Inflammatory macrophage (primary cell): ENCODE measurements at regions not wholly inside any gene's neighbourhood (a gene's known extent, or its start where the extent isn't known, plus 50 kb on each side); places are given as distances from the start of the nearest gene placed in this dataset.

Experiments
- DNase-seq, 2 donors: peaks; one replicate each; pipeline ENCODE4 v3.0.0-alpha.2; 2020 to 2022

DNA sequence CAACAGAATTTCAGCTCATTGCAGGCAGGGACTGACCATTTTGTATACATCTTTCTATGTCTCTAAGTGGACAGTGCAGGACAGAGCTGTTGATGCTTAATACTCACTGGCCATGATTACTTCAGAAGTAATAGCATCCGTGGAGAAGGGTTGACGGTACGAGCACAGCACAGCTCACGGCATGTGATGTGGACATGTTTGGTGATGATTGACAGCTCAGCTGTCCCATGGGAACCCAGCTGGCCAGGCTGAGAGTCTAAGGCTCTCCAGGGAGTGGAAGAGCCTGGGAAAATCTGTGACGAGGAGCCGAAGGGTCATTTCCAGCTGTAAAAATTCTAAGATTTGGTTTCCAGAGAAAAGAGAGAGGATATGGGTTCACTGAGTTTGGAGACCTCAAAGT is 198.2 kb downstream of the SNX19 start:
- DNase-seq = no peak

GRCh38 chr11:130719220-130719915 is 196.9 kb downstream of the SNX19 start:
- no peak for DNase-seq

DNA sequence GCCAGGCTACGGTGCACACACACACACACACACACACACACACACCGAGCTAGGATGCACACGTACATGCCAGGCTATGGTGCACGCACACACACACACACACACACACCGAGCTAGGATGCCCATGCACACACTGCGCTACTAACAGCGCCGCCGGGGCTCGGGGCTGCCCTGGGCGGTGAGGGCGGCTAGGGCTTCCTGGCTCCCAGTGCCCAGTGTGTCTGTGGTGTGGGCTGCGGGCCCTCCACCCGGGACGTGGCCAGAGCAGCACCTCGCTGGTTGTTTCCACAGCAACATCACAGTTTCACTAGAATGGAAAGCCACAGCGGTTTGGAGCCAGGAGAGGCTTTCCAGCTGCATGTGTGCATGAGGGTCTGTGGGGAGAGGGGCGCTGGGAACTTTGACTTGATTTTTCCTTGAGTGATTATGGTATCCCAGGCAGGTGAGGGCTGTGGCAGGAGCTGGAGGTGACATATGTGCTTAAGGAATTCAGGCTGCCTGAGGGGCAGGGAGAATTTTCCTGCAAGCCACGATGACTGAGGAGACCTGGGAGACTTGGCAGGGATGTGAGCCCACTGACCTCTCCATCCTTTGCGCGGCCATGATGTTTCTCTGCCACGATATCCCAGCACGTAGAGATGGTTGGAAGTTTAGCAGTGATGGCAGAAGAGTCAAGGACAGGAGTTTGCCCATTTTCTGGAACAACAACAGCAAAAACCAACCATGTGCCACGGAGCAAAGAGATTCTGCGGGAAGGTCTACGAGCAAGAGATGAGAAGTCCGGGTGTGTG is 195.9 kb downstream of the SNX19 start:
- no peak for DNase-seq

- DNase-seq = no peak
These were observed 195.1 kb downstream of the SNX19 start for GRCh38 chr11:130721023-130721681.

DNA sequence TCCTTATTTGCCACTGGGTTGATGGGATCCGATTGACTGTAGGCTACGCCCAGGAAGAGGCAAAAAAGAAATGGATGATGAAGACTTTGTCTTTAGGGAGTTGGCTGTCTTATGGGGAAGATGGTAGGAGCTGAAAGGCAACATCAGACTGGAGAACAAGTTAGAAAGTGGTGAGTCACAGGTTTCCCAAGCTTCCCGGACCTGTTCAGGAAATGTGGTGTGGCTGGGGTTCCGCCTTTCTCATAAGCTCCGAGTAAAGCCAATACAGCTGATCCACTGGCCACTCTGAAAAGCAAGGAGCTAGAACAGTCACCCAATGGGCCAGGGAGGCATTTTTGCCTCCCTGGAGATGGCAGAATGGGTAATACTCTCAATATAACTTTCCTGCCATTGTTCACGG is 194.5 kb downstream of the SNX19 start:
- no peak for DNase-seq

DNA sequence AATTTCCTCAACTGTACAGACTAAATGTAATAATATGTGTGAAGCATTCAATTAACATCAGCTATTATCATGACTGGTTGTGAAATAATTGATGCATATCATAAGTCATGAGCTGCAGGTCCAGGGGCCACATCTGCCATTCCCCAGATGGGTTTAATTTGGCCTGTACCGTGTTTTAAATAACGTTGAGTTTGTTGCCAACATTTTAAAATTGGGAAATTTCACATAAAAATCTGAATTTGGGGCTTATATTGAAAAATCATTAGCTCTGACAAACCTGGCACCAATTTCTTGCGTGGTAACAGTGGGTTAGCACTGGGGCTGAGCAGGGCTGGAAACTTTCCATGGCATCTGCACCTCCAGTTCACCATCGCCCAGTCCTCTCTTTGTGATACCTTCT is 193.9 kb downstream of the SNX19 start:
- DNase-seq = no peak

DNA sequence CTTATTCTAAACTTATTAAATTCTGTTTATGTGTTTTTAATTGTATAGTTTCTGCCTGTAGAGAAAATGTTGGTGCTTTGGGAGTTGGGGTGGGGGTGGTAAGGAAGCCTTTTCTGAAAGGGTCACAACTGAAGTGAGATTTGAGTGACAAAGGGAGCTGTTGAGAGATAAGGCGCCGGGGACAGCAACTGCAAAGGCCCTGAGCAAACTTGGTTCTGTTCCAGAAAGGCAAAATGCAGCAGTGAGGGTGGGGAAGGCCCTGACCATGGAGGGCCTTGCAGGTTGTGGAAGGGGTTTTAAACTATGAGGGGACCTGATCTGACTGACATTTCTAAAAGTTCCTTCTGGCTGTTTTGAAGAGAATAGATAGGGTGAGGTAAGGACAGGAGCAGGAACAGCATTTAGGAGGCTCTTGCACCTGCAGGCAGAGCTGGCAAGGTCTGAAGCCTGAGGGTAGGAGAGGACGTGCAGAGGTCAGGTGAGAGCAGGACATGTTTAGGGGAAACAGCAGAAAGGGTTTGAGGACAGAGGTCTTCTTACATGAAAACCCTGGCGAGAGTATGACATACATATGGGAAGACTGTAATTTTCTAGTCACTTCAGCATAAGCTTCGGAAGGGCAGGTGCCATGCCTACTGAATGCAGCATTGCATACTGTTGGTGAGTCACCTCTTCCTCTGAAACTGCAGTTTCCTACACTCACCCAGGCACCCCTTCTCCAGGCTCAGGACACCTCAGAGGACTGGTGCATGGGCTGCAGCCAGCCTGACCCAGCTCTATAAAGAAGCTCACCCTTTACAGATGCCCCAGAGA is 190.7 kb downstream of the SNX19 start:
- DNase-seq = no peak

DNA sequence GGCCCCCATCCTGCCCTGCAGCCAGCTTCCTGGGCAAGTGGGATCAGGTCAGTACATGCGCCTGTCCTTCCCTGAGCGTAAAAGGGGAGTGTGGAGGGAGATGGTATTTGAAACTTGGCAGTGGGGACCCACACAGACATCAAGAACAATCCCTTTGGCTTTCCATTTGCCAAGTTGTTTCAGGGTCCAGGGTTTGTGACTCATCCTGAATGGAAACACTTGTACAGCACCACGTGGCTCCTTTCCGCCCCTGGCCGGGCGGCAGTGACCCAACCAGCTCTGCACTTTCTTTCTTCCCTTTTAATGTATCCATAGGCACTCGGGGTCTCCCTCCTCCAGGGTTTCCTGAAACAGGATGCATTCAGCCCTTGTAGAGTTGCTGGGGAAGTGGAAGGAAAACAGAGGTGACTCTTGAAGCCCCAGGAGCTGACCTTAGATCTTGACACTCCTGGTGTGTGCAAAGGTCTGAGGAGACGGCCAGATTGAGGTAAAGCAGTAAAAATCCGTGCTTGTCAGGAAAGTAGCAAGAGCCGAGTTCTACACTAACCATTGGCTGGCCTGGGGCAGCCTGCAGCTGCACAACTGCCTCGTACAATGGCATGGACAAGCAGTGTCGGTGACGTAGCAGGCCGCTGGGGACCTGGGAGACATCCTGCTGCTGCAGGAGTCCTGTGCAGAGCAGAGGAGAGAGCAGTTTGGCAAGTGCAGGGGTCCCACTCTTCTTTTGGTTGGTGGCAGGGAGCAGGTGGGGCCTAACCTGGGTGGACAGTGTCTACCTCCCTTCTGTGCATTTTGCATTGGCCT is 189.8 kb downstream of the SNX19 start:
- DNase-seq = no peak

- DNase-seq = no peak
These were observed 188.8 kb downstream of the SNX19 start for GRCh38 chr11:130727157-130728119.

DNA sequence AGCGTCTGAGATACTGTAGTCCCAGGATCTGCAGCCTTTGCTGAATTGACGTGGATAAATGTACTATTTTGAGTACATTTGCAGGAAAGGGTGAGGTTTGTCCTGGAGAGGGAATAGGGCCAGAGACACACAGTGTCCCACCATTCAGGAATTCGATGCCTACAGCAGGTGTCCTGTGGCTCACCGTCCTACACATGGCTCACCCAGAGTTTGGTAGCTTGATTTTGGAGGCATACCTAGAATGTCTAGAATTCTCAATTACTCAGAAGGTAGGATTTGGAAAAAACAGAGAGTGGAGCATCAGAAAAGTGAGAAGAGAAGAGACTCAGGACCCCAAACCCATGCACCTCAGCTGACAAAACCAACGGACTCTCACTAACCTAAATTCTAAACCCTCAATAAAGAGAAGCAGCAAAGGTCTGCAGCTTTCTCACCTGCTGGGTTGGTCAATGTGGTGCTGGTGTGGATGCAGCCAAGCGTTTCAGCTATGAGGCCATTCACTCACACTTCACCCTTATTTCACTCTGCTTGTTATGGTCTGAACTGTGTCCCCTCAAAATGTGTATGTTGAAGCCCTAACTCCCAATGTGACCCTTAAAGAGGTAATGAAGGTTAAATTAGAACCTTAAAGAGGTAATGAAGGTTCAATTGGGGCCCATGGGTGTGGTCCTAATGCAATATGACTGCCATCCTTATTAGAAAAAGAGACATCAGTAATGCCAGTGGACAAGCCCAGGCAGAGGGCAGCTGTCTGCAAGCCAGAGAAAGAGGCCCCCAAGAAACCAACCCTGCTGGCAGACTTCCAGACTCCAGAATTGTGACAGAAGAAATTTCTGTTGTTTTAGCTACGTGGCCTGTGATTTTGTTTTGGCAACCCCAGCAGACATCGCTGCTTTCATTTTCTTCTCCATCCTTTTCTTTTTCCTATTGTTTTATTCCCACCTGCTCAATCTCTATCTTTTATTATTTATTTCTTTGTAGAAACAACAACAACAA is 187.8 kb downstream of the SNX19 start:
- DNase-seq = no peak

- no peak for DNase-seq
These were observed 187.1 kb downstream of the SNX19 start for GRCh38 chr11:130729193-130729592.

- DNase-seq = no peak
These were observed 186.5 kb downstream of the SNX19 start for GRCh38 chr11:130729678-130730300.

- no peak for DNase-seq
These were observed 184.9 kb downstream of the SNX19 start for GRCh38 chr11:130731401-130731800.

GRCh38 chr11:130732476-130732875 is 183.8 kb downstream of the SNX19 start:
- no peak for DNase-seq

DNA sequence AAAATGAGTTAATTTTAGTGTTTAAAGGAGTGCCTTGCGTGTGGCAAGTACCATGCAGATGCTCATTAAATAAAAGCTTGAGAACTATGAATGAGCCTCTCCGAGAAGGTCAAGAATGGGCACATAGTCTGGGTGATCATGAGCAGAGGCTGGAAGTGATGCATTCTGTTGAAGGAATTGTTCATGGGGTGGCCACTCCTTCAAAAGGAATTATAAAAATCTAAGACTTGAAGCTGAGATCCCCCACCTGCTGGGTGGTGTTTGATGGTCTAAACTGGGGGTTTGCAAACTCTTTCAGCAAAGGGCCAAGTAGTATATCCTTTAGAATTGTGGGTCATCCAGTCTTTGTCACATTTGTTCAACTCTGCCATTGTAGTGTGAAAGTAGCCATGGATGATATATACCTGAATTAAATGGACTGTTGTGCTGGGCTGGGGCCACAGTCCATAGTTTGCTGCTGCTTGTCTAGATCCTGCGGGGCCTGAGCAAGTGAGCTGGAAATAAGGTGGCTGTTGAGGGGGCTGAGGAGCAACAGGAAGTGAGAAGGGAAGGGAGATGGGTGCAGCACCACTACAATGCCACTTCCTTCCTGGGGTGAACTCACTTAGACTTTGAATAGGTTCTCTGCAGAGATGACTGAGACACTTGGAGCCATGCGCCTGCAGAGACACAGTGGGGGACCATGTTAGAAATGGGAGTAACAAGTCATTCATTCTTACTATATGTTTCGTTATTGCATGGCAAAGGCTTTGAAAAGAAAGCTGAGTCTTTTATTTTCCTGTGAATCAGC is 179.0 kb downstream of the SNX19 start:
- DNase-seq = no peak

- DNase-seq = no peak
These were observed 178.3 kb downstream of the SNX19 start for GRCh38 chr11:130737866-130738431.

- no peak for DNase-seq
These were observed 177.7 kb downstream of the SNX19 start for GRCh38 chr11:130738611-130739010.

DNA sequence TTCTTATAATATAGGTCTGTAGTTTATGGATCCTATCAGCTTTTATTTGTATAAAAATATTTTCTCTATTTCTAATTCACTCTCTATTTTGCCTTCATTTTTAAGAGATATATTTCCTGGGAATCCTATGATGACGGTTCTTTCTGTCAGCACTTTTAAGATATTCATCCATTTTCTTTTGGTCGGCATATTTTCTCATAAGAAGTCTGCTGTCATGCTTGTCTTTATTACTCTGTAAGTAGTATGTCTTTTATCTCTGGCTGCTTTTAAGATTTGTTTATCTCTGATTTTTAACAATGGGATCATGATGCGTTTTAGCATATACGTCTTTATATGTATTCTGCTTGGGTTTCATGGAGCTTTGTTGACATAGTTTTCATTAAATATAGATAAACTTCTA is 175.5 kb downstream of the SNX19 start:
- no peak for DNase-seq
